Dedifferentiated amniotic fluid mesenchymal stem cell (primary cell): ENCODE measurements at regions not wholly inside any gene's neighbourhood (a gene's known extent, or its start where the extent isn't known, plus 50 kb on each side); places are given as distances from the start of the nearest gene placed in this dataset.
A peak's percentile ranks its signal among the peaks of the same experiment; 100 is the strongest.
"Not testable (repeated sequence)": the region's sequence is repeated elsewhere in the genome, so short reads cannot be mapped to it uniquely, and the experiment has no call there.

Experiments
- DNase-seq: peaks from one replicate; pipeline ENCODE4 v3.0.0-alpha.2; 2016; ENCODE audit errors: extremely low spot score

GRCh38 chr19:13712767-13713201 lies 51.5 kb upstream of the MRI1 start:
- DNase-seq: no peak

- DNase-seq: no peak
Observed at GRCh38 chr19:13707915-13708314, 56.4 kb upstream of the MRI1 start.

GRCh38 chr19:13705928-13706447 lies 58.3 kb upstream of the MRI1 start:
- DNase-seq: no peak

- no peak for DNase-seq
Observed at GRCh38 chr19:13705201-13705600, 59.1 kb upstream of the MRI1 start.

- no peak for DNase-seq
Observed at GRCh38 chr19:13701624-13702023, 62.7 kb upstream of the MRI1 start.

DNA sequence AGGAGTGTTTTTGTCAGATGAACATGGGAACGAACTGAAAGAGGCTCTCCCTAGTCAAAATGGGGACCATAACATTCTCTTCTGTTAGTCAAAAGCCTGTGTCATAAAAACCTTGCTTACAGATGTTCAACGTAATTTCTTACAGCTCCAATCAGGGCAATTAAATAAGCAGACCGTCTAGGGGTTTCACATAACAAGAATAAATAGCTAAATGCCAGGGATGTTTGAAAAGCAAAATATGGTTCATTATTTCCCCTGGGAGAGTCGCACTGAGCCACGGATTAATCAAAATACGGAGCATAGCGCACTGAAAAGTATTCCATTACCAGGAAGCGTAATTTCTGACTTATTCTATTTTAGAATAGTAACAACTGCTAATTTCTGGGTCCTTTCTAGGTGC lies 63.7 kb upstream of the MRI1 start:
- DNase-seq: no peak

DNA sequence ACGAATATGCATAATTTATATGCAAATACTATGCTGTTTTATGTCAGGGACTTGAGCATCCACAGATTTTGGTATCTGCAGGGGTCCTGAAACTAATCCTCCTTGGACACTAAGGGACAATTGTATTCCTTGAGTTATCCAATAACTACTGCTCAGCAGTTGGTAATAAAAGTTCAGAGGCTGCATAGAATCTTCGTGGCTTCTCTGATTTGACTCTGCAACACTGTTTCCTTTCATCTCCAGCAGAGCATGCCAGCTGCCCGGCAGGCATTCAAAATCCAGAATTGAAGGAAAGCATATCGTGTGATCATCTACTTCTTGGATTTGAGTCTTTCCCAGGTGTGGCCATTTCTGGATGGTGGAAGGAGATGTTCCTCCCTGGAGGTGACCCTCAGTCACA lies 64.5 kb upstream of the MRI1 start:
- no peak for DNase-seq

DNA sequence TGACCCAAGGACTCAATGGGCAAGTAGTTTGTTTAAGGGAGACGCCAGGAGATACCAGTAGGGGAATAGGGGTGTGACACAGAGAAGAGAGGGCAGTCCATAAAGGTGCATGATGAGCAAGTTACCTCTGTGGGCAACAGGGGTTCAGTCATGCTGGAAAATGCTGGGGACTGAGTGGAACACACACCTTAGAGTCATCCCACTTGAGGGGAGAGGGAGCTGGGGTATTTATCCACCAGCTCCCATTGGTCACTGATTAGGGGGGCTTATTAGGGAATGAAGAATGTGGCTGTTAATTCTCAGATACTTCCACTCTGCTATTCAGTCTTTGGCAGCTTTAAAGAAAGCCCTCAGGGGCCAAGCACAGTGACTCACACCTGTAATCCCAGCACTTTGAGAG lies 67.5 kb upstream of the MRI1 start:
- no peak for DNase-seq

DNA sequence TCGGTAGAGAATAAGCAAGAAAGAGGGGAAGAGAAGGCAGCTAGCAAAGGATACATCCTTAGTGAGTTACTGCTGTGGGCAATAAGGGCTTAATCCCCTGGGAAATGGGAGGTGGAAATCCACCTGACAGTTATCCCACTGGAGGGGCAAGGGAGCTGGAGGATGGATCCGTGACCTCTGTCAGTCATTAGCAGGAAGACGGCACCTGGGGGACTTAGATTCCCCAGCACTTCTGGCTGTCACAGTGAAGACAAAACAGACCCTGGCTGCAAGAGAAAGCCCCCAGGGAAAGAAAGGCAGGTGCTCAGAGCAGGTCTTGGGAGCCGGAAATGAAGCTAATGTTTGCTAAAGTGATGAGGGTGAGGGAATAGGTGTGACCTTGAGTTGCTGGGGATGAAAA lies 70.4 kb upstream of the MRI1 start:
- DNase-seq: no peak

- peak; percentile 32 for DNase-seq
Observed at GRCh38 chr19:13691569-13692435, 72.5 kb upstream of the MRI1 start.

GRCh38 chr19:13689085-13689484 lies 75.2 kb upstream of the MRI1 start:
- DNase-seq: no peak

DNA sequence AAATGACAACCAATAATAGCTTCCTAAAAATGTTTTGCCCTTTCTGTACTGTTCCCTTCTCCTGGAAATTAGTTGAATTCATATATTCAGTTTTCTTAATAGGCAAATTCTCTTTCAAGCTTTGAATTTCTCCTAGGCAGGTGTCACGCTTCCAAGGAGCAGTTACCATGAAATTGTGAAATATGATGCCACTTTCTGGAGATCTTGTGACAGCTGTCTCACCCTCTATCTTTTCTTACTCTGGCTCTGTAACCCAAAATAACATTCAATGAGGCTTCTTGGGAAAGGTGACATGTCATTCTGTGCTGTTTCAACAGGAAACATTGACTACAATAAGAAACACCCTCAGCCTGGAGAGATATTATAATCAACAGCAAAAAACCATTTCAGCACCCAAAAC lies 80.3 kb upstream of the MRI1 start:
- no peak for DNase-seq

GRCh38 chr19:13681509-13681908 lies 82.8 kb upstream of the MRI1 start:
- DNase-seq: no peak

- not testable (repeated sequence) for DNase-seq
Observed at GRCh38 chr19:13680708-13681360, 83.5 kb upstream of the MRI1 start.

- DNase-seq: not testable (repeated sequence)
Observed at GRCh38 chr19:13676967-13677366, 87.4 kb upstream of the MRI1 start.

DNA sequence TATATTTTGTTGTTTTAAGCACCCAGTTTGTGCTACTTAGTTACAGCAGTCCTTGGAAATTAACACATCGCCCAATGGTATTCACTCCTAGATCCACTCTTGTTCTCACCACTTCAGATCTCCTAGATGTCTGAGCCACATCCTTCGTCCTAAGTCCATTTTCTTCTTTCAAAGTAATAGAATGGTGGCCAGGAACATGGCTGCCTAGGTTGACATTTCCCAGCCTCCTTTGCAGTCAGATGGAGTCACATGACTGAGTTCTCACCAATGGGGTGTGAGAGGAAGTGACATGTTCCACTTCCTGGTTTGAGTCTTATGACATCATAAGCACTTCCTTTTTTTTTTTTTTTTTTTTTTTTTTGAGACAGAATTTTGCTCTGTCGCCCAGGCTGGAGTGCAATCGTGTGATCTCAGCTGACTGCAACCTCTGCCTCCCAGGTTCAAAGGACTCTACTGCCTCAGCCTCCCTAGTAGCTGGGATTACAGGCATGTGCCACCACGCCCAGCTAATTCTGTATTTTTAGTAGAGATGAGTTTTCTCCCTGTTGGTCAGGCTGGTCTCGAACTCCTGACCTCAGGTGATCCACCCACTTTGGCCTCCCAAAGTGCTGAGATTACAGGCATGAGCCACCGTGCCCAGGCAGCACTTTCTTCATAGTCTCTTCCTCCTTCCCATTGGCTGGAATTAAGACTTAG lies 91.7 kb upstream of the MRI1 start:
- DNase-seq: not testable (repeated sequence)

GRCh38 chr19:13670846-13671245 lies 93.5 kb upstream of the MRI1 start:
- DNase-seq: no peak

GRCh38 chr19:13669780-13670355 lies 94.5 kb upstream of the MRI1 start:
- no peak for DNase-seq

- DNase-seq: no peak
Observed at GRCh38 chr19:13668964-13669363, 95.4 kb upstream of the MRI1 start.

- DNase-seq: no peak
Observed at GRCh38 chr19:13666165-13666564, 98.2 kb upstream of the MRI1 start.

DNA sequence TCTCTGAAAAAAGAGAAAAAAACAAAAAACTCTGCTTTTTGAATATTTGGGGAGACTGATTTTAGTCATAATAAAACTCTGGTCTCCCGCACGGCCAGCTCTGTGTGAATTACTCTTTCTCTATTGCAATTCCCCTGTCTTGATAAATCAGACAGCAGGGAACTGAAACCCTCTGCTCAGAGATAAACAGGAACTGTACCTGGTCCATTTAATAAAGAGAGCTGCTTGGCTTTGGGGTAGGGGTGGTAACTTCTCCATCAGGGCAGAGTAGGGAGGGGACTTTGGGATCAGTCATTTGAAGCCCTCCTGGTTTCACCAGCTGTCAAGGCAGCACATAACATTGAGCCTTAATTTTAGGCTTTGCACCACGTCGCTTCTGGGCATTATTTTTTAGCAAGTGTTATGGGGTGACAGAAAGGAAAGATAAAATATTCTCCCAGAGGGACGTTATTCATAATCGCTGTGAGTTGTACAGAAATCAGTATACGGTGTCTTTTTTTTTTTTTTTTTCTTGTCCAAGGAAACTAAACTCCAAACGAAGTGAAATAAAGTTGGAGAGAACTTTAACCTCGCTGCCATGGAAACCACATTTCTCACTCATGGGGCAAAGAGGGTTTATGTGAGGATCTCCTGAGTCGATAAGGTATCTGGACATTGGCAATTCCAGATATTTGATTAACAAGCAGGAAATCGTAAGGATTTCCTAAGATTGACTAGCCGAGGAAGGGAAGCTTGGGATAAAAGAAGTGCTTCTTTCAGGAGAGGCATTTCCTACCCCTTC lies 99.0 kb upstream of the MRI1 start:
- DNase-seq: no peak
